ENCODE measurements at regions not wholly inside any gene's neighbourhood (a gene's known extent, or its start where the extent isn't known, plus 50 kb on each side); places are given as distances from the start of the nearest gene placed in this dataset.
A peak's percentile ranks its signal among the peaks of the same experiment; 100 is the strongest.

DNA sequence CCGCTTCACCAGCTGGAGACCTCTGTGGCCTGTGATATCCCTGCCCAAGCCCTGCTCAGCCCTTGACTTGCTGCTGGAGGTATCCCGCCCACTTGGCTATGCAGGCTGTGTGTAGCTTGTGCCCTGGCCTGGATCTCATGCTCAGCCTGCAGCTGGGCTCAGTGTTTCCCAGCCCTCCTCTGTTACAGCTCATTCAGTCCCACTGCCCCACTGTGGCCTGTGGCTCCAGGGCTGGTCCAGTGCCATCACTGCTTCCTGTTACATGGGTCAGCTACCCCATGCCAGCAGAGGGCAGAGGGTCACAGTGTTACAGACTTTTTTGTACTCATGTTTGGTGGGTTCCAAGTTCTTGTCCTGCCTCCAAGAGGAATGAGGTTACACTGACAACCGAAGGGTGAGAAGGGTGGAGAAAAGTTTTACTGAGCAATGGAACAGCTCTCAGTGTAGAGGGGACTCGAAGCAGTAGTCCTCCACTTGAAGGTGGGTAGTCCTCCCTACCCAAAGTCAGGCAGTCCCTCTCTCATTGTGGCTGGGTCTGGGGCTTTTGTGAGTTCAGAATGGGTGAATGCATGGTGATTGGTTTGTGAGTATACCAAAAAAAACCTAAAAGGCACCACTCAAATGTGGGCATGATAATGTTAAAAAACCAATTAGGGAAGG lies 100.4 kb downstream of the ANKRD7 start:
- Histone ChIP-seq H3K27ac (ENCODE audit: insufficient read depth, low read length) (no peak overlapping the region), H2AFZ (replicated peaks; ENCODE audit: low read length, poor library complexity) (no peak overlapping the region), H4K8ac (ENCODE audit: low read depth in 2 of 2, low read length in 2 of 2) (no peak overlapping the region), H2AK9ac (replicated peaks; ENCODE audit: low read depth, low read length, poor library complexity) (peak overlapping the region; percentile 9), H3K79me1 (ENCODE audit: low read depth in 1 of 2, low read length in 2 of 2) (no peaks in the 10 kb centered on the region), H3K4me3 (ENCODE audit: insufficient read depth, low read depth, low read length) (no peak overlapping the region), H3K9me3 (ENCODE audit: control insufficient read depth, insufficient read depth, low read length) (peaks cover 4% of the 10 kb centered on the region; the same call in 1 of the 2 replicates), H2BK15ac (ENCODE audit: low read depth, low read length) (no peak overlapping the region), H4K5ac (ENCODE audit: low read depth, low read length) (no peak overlapping the region), H2BK120ac (ENCODE audit: low read depth, low read length) (no peak overlapping the region), H3K14ac (replicated peaks; ENCODE audit: low read depth, low read length) (no peak overlapping the region), H2AK5ac (ENCODE audit: low read depth, low read length) (no peak overlapping the region), H3K4me1 (ENCODE audit: control insufficient read depth, insufficient read depth, low read length) (no peaks in the 10 kb centered on the region), H2BK20ac (ENCODE audit: low read depth, low read length) (no peak overlapping the region), H3K4me2 (ENCODE audit: low read depth, low read length) (no peak overlapping the region), H3K4ac (ENCODE audit: low read depth, low read length) (no peak overlapping the region), H2BK5ac (ENCODE audit: low read depth, low read length, poor library complexity, severe bottlenecking) (no peak overlapping the region), H3K9ac (ENCODE audit: low read depth, low read length) (no peak overlapping the region), H3K18ac (ENCODE audit: low read depth, low read length) (no peak overlapping the region), H3K36me3 (ENCODE audit: control insufficient read depth, insufficient read depth, low read length) (no peaks in the 10 kb centered on the region), H4K20me1 (ENCODE audit: insufficient read depth, low read length) (no peaks in the 10 kb centered on the region), H3K56ac (ENCODE audit: extremely low read depth, insufficient read depth, low read length) (no peak overlapping the region), H3K27me3 (ENCODE audit: control insufficient read depth, insufficient read depth, low read length) (no peaks in the 10 kb centered on the region), H3K9me1 (ENCODE audit: insufficient read depth, low read length) (no peaks in the 10 kb centered on the region), H4K91ac (ENCODE audit: insufficient read depth, low read depth, low read length) (no peak overlapping the region), H3K23ac (ENCODE audit: low read depth, low read length) (no peak overlapping the region)
- in situ Hi-C loops (cut with MboI; ENCODE audit: low sequenced_read_pairs) (no loop called here), dilution Hi-C loops (cut with HindIII; ENCODE audit: low sequenced_read_pairs, unreplicated experiment) (no loop called here), intact Hi-C loops (cut with micrococcal nuclease) (no loop called here)
- TF ChIP-seq, protein P1, sequence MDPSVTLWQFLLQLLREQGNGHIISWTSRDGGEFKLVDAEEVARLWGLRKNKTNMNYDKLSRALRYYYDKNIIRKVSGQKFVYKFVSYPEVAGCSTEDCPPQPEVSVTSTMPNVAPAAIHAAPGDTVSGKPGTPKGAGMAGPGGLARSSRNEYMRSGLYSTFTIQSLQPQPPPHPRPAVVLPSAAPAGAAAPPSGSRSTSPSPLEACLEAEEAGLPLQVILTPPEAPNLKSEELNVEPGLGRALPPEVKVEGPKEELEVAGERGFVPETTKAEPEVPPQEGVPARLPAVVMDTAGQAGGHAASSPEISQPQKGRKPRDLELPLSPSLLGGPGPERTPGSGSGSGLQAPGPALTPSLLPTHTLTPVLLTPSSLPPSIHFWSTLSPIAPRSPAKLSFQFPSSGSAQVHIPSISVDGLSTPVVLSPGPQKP (IDR thresholded peaks at IDR 0.05; ENCODE audit: borderline replicate concordance, low read depth, low read length): no peak
- TF ChIP-seq MAZ (IDR thresholded peaks at IDR 0.05; ENCODE audit: borderline replicate concordance, low read depth, low read length): no peak
- no peak for TF ChIP-seq CHD1 (IDR thresholded peaks at IDR 0.05; ENCODE audit: low read depth, low read length)
- TF ChIP-seq RAD21 (IDR thresholded peaks at IDR 0.05; ENCODE audit: low read length): no peak
- TF ChIP-seq, protein P2, sequence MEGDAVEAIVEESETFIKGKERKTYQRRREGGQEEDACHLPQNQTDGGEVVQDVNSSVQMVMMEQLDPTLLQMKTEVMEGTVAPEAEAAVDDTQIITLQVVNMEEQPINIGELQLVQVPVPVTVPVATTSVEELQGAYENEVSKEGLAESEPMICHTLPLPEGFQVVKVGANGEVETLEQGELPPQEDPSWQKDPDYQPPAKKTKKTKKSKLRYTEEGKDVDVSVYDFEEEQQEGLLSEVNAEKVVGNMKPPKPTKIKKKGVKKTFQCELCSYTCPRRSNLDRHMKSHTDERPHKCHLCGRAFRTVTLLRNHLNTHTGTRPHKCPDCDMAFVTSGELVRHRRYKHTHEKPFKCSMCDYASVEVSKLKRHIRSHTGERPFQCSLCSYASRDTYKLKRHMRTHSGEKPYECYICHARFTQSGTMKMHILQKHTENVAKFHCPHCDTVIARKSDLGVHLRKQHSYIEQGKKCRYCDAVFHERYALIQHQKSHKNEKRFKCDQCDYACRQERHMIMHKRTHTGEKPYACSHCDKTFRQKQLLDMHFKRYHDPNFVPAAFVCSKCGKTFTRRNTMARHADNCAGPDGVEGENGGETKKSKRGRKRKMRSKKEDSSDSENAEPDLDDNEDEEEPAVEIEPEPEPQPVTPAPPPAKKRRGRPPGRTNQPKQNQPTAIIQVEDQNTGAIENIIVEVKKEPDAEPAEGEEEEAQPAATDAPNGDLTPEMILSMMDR (conservative IDR thresholded peaks at IDR 0.05; ENCODE audit: low read depth, low read length): no peak
- ATAC-seq (ENCODE audit: low read depth) (no peak), DNase-seq (no peak)
- ChIA-PET CTCF (no interaction called here), POLR2A (ENCODE audit: unreplicated experiment) (no interaction called here)
- WGBS, 2 experiments (ENCODE audit: extremely low coverage in 2 of 2, insufficient read length in 1 of 2): no CpG with 5 or more reads among the region's 4 CpGs
- no TSS peak for BruUV-seq (replicated peaks)

All from IMR-90 (cell line).